Duodenal mucosa (tissue), 2 donors: ENCODE measurements at regions not wholly inside any gene's neighbourhood (a gene's known extent, or its start where the extent isn't known, plus 50 kb on each side); places are given as distances from the start of the nearest gene placed in this dataset.
"Not testable (repeated sequence)": the region's sequence is repeated elsewhere in the genome, so short reads cannot be mapped to it uniquely, and the experiment has no call there.

Source experiments
- H3K27ac ChIP-seq: one replicate; pipeline ENCODE4 v1.7.0; 2013; ENCODE audit warnings: low read depth, low read length
- H3K27me3 ChIP-seq, 2 donors: one replicate each; pipeline ENCODE4 v1.7.0; 2013; ENCODE audit warnings: low read length in 2 of 2, control low read depth in 1 of 2; ENCODE audit not compliant: insufficient read depth in 2 of 2, control insufficient read depth in 1 of 2
- H3K36me3 ChIP-seq, 2 donors: one replicate each; pipeline ENCODE4 v1.7.0; 2013; ENCODE audit warnings: low read length in 2 of 2, control low read depth in 1 of 2; ENCODE audit not compliant: insufficient read depth in 2 of 2, control insufficient read depth in 1 of 2
- H3K4me1 ChIP-seq, 2 donors: one replicate each; pipeline ENCODE4 v1.7.0; 2013; ENCODE audit warnings: low read length in 2 of 2, control low read depth in 1 of 2; ENCODE audit not compliant: insufficient read depth in 2 of 2, control insufficient read depth in 1 of 2
- H3K4me3 ChIP-seq, 2 donors: one replicate each; pipeline ENCODE4 v1.7.0; 2013; ENCODE audit warnings: low read length in 2 of 2, low read depth in 1 of 2
- H3K9ac ChIP-seq, 2 donors: one replicate each; pipeline ENCODE4 v1.7.0; 2013; ENCODE audit warnings: low read length in 2 of 2, low read depth in 1 of 2
- H3K9me3 ChIP-seq, 2 donors: one replicate each; pipeline ENCODE4 v1.7.0; 2013; ENCODE audit warnings: low read length in 2 of 2, control low read depth in 1 of 2; ENCODE audit not compliant: control insufficient read depth in 1 of 2

- not testable (repeated sequence) for H3K9ac ChIP-seq, H3K27ac ChIP-seq, H3K9me3 ChIP-seq, H3K4me1 ChIP-seq, H3K4me3 ChIP-seq, H3K36me3 ChIP-seq, H3K27me3 ChIP-seq
Observed at GRCh38 chr17:30596948-30597775, 120.0 kb downstream of the GOSR1 start.

GRCh38 chr17:30594953-30595371, 117.8 kb downstream of the GOSR1 start:
- not testable (repeated sequence) for H3K9ac ChIP-seq, H3K4me1 ChIP-seq

GRCh38 chr17:30594223-30594952, 117.2 kb downstream of the GOSR1 start:
- Histone ChIP-seq H3K27ac (no peak overlapping the region), H3K9ac (no peak overlapping the region), H3K4me1 (no peaks in the 10 kb centered on the region), H3K27me3 (no peaks in the 10 kb centered on the region), H3K9me3 (no peaks in the 10 kb centered on the region), H3K36me3 (no peaks in the 10 kb centered on the region), H3K4me3 (no peak overlapping the region)

More at GRCh38 chr17:30594953-30595371, 117.8 kb downstream of the GOSR1 start:
- H3K27ac ChIP-seq, H3K27me3 ChIP-seq, H3K9me3 ChIP-seq, H3K36me3 ChIP-seq, H3K4me3 ChIP-seq: not testable (repeated sequence)

- Histone ChIP-seq H3K27me3 (no peaks in the 10 kb centered on the region), H3K36me3 (no peaks in the 10 kb centered on the region), H3K9me3 (no peaks in the 10 kb centered on the region), H3K9ac (no peak overlapping the region), H3K27ac (no peak overlapping the region), H3K4me3 (no peak overlapping the region), H3K4me1 (no peaks in the 10 kb centered on the region)
Observed at GRCh38 chr17:30590081-30590733, 113.0 kb downstream of the GOSR1 start.

DNA sequence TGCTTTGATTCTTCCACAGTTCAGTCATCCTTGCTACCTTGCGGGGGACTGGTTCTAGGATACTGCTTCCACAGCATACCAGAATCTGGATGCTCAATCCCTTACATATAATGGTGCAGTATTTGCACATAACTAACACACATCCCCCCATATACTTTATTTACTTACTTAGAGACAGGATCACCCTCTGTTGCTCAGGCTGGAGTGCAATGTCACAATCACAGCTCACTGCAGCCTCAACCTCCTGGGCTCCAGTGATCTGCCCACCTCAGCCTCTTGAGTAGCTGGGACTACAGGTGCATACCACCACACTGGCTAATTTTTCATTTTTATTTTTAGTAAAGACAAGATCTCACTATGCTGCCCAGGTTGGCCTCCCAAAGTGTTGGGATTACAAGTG, 112.2 kb downstream of the GOSR1 start:
- Histone ChIP-seq H3K27ac (no peak overlapping the region), H3K4me3 (no peak overlapping the region), H3K36me3 (no peaks in the 10 kb centered on the region), H3K9me3 (no peaks in the 10 kb centered on the region), H3K27me3 (no peaks in the 10 kb centered on the region), H3K4me1 (no peaks in the 10 kb centered on the region), H3K9ac (no peak overlapping the region)

- Histone ChIP-seq H3K27ac (no peak overlapping the region), H3K27me3 (no peaks in the 10 kb centered on the region), H3K4me1 (no peaks in the 10 kb centered on the region), H3K36me3 (no peaks in the 10 kb centered on the region), H3K9ac (no peak overlapping the region), H3K9me3 (no peaks in the 10 kb centered on the region), H3K4me3 (no peak overlapping the region)
Observed at GRCh38 chr17:30588798-30589247, 111.6 kb downstream of the GOSR1 start.

- Histone ChIP-seq H3K27ac (no peak overlapping the region), H3K9me3 (no peaks in the 10 kb centered on the region), H3K27me3 (no peaks in the 10 kb centered on the region), H3K36me3 (no peaks in the 10 kb centered on the region), H3K4me1 (no peaks in the 10 kb centered on the region), H3K9ac (no peak overlapping the region), H3K4me3 (no peak overlapping the region)
Observed at GRCh38 chr17:30586818-30587595, 109.8 kb downstream of the GOSR1 start.

DNA sequence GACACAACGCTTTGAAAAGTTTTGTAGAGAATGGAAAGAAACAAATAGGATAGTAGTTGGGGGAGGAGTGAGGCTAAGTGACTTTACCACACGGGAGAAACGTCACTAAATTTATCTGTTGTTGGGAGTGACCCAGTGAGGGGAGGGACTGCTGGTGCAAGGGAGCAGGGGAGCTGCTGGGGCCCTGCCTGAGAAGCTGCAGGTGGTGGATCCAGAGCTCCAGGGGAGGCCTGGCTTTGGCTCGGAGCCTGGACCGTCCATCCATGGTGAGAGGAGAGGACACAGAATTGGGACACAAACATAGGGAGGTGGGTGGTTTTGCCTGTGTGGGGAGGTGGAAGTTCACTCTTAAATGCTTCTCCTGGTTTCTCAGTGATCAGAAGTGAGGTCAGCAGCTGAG, 107.6 kb downstream of the GOSR1 start:
- H3K4me3 ChIP-seq, result no peak overlapping the region
- H3K27ac ChIP-seq, result no peak overlapping the region
- no peaks in the 10 kb centered on the region for H3K27me3 ChIP-seq
- no peak overlapping the region for H3K9ac ChIP-seq
- H3K4me1 ChIP-seq, result no peaks in the 10 kb centered on the region
- H3K36me3 ChIP-seq, result no peaks in the 10 kb centered on the region
- no peaks in the 10 kb centered on the region for H3K9me3 ChIP-seq

GRCh38 chr17:30580916-30581315, 103.7 kb downstream of the GOSR1 start:
- H3K27me3 ChIP-seq, result no peaks in the 10 kb centered on the region
- no peaks in the 10 kb centered on the region for H3K4me1 ChIP-seq
- no peak overlapping the region for H3K4me3 ChIP-seq
- H3K9me3 ChIP-seq, result no peaks in the 10 kb centered on the region
- no peak overlapping the region for H3K9ac ChIP-seq
- H3K27ac ChIP-seq, result no peak overlapping the region
- H3K36me3 ChIP-seq, result no peaks in the 10 kb centered on the region
